DMS114 treated with DMSO at 0.1 percent for 48 hours (cell line): ENCODE measurements at regions not wholly inside any gene's neighbourhood (a gene's known extent, or its start where the extent isn't known, plus 50 kb on each side); places are given as distances from the start of the nearest gene placed in this dataset.
"Not testable (repeated sequence)": the region's sequence is repeated elsewhere in the genome, so short reads cannot be mapped to it uniquely, and the experiment has no call there.

Experiments
- DNase-seq: peaks from one replicate; lab custom pipeline; 2025; ENCODE audit not compliant: unreplicated experiment; lab: John Stamatoyannopoulos, UW

GRCh38 chr12:18008642-18009041 lies 81.4 kb downstream of the RERGL start:
- no peak for DNase-seq

- no peak for DNase-seq
Measured at GRCh38 chr12:17999174-17999801, 90.7 kb downstream of the RERGL start.

DNA sequence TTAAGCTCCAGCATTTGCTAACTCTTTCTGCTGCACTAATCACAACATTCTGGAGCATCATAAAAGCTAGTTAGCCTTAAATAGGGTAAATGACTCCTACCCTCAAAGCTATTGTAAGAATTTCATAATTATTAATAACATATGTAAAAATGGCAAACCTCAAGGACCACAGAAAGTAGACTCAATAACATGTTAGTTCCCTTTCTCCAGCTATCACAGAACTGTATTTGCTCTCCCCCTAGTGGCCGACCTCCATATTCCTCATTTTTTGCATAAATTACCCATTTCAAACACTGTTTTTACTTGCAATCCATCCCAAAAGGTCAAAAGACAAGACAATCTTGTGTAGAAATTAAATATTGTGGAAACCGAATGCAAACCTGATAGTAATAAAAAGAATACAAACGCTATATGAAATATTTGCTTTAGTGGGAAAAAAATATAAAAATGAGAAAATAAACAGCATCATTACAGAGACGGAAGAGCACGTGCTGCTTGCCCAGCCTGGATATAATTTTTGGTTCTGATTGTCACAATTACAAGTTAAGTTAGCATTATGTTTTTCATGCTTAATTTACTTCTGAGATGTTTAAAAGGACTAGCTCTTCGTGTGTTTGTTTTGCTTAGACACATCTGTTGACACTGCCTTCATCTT lies 97.9 kb downstream of the RERGL start:
- peak; percentile 49 for DNase-seq

DNA sequence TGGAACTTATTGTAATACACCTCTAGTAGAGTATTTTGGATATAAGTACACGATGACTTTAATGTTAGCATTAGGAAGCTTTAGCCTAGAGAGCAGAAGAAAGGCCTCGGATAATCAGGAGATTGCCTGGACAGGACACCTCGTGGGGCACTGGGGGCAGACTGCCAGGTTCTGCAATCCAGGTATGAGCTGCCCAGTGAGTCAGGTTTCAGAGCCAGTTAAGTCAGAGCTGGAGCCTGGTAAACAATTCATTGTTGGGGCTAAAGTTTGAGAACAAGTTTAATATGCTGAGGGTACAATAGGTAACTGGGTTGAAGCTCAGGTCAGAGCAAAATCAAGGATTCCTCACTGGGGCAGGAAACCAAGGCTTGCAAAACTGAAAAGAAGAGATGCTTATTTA lies 107.4 kb downstream of the RERGL start:
- no peak for DNase-seq

- no peak for DNase-seq
Measured at GRCh38 chr12:17976202-17976601, 113.8 kb downstream of the RERGL start.

GRCh38 chr12:17975763-17976162 lies 114.2 kb downstream of the RERGL start:
- no peak for DNase-seq

GRCh38 chr12:17975239-17975638 lies 114.8 kb downstream of the RERGL start:
- DNase-seq: no peak

- DNase-seq: no peak
Measured at GRCh38 chr12:17971850-17972249, 118.1 kb downstream of the RERGL start.

GRCh38 chr12:17954788-17955187 lies 135.2 kb downstream of the RERGL start:
- no peak for DNase-seq

GRCh38 chr12:17950898-17951297 lies 139.1 kb downstream of the RERGL start:
- DNase-seq: no peak

- DNase-seq: no peak
Measured at GRCh38 chr12:17949558-17950141, 140.3 kb downstream of the RERGL start.

- DNase-seq: no peak
Measured at GRCh38 chr12:17928708-17929366, 161.2 kb downstream of the RERGL start.

DNA sequence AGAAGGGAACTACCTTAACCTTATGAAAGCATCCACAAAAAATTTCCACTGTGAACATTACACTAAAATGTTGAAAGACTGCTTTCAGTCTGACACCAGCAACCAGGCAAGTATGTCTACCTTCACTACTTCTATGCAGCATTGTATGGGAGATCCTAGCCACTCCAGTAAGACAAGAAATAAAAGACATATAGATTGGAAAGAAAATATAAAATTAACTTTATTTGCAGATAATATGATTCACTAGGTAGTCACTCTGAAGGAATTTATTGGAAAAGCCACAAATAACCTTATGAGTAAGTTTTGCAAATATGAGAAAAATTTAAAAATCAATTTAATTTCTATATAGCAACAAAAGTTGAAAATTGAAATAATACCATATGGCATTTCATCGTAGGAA lies 172.0 kb downstream of the RERGL start:
- no peak for DNase-seq

DNA sequence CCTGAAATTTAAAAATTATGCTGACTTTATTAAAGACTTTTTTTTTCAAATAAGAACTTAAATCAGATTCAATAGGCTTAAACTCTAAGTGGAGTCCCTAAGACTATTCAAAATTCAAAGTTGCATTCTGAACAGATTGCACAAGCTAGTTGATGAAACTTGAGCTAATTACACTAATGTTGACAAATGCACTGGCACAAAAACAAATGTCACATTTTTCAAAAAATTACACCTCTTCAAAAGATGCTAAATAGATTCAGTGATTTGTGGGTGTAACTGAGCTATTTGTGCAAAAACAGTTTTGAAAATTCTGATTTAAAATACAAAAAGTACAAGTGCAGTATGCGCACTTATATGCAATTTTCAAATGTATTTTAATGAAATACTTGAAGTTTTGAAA lies 205.4 kb downstream of the RERGL start:
- no peak for DNase-seq

GRCh38 chr12:17878714-17879113 lies 211.3 kb downstream of the RERGL start:
- DNase-seq: no peak

DNA sequence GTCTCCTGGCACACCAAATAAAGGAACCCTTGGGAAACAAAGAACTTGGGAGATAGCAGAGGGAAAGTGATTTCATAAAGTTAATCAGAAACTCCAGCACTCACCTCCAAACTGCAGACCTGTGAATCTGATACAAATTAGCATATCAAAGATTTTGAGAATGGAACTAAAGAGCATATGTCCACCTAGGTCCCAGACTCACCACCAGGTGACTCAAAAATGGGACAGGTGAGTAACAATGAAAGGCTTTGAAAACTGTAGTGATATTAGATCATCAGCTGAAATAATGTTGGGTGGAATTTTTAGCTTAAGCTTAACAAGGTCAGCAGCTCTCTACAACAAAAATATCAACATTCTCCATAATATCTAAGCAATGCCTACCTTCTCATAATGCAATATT lies 214.8 kb downstream of the RERGL start:
- DNase-seq: no peak

- DNase-seq: no peak
Measured at GRCh38 chr12:17866802-17867201, 223.2 kb downstream of the RERGL start.

- not testable (repeated sequence) for DNase-seq
Measured at GRCh38 chr12:17855548-17855947, 234.4 kb downstream of the RERGL start.

DNA sequence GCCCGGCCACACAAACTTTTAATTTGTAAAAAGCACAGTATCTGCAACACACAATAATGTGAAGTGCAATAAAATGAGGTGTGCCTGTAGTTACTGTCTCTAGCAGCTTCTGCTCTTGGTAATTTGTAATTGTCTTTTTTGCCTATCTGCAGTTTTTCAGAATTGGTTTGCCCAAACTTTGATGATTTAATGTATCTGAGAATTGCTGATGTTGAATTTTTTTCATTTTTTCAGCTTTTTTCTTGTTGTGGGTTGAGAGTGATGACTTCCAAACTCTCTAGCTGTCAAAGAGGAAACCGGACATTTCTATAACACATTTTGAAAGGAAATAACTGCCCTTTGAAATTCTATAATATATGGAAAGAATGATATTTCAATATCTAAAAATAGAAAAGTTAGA lies 236.9 kb downstream of the RERGL start:
- DNase-seq: no peak

GRCh38 chr12:17841496-17841895 lies 248.5 kb downstream of the RERGL start:
- no peak for DNase-seq

- DNase-seq: no peak
Measured at GRCh38 chr12:17829813-17830212, 260.2 kb downstream of the RERGL start.

DNA sequence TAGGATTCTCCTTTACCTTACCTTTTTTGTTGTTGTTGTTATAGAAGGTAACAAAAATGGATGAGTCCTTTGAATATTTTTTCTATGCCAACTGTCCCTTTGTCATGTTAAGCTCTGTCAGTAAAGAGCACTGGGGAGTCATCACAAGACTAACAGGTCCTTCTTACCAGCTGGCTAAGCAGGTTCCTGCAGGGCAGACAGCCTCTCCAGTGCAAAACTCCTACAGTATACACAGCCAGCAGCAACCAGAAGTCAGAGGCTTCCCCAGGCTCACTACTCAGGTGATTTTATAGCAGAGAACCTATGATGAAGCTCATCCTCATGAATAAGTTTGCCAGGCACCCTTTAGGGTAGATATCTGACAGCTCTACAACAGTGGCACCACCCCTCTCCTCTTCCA lies 271.1 kb downstream of the RERGL start:
- no peak for DNase-seq
